ENCODE measurements at regions not wholly inside any gene's neighbourhood (a gene's known extent, or its start where the extent isn't known, plus 50 kb on each side); places are given as distances from the start of the nearest gene placed in this dataset.
"Not testable (repeated sequence)": the region's sequence is repeated elsewhere in the genome, so short reads cannot be mapped to it uniquely, and the experiment has no call there.

DNA sequence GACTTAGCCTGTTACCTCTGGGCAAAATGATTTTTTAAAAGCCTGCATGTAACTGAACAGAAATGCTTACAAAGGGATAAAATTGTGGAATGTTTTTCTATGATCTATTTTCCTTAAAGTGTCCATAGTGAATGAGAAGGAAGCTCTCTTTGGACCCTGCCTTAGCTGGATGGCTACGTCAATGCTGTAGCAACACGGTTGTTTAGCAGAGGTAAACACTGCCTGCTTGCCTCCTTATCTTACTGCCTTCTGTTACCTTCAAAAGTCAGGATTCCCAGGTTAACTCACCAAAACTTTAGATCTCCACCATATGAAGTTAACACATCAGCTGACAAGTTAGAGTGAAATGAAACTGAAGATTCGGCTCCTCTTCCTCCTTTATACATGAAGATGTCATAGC lies 402.6 kb downstream of the SAMD5 start:
- no peak for DNase-seq (ENCODE audit: low spot score)

DNA sequence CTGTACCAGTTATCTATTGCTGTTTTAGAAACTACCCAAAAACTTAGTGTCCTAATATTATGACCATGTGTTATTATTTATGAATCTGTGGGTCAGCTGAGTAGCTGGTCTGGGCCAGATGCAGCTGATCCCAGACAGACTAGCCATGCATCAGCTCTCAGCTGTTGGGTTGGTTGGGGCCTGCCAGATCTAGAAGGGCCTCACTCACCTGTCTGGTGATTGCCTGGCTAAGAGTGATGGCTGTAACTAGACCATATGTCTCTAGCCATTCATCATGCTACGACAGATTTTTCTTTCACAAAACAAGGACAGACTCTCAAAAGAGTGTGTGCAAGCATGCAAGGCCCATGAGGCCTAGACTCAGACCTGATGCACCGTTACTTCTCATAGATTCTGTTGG lies 403.2 kb downstream of the SAMD5 start:
- DNase-seq (ENCODE audit: low spot score), result no peak

DNA sequence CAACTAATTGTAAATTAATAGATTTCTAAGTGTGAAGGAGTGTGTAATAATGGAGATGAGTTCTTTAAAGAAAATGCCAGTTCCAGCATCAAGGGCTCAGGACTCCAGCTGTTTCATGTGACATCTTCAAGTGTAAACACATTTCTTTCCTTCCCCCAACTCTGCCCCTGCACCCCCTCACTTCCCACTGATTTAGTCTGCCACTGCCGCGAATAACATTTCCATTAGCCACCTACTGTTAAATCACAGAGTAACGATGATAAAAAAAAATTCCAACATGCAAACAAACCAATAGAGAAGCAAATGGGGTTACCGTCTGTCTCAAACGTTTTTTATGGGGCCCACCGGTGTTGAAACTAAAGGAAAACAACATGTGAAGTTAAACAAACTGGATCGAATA lies 414.3 kb downstream of the SAMD5 start:
- DNase-seq (ENCODE audit: low spot score), result no peak

GRCh38 chr6:147924598-147924997 lies 416.1 kb downstream of the SAMD5 start:
- no peak for DNase-seq (ENCODE audit: low spot score)

GRCh38 chr6:147925826-147926225 lies 416.8 kb upstream of the SASH1 start:
- no peak for DNase-seq (ENCODE audit: low spot score)

DNA sequence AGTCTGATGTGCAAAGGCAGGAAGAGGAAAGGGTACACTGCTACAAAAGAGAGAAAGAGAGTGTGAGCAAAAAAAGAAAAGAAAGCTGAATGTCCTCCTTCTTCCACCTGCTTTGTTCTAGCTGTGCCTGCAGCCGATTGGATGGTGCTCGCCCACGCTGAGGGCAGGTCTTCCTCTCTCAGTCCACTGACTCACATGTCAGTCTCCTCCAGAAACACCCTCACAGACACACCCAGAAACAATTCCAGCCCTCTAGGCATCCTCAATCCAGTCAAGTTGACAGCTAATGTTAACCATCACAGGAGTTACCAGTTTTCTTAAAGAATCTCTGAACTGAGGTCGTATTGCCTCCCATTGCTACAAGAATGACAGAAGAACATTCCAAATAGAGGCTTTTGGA lies 411.9 kb upstream of the SASH1 start:
- no peak for DNase-seq (ENCODE audit: low spot score)

DNA sequence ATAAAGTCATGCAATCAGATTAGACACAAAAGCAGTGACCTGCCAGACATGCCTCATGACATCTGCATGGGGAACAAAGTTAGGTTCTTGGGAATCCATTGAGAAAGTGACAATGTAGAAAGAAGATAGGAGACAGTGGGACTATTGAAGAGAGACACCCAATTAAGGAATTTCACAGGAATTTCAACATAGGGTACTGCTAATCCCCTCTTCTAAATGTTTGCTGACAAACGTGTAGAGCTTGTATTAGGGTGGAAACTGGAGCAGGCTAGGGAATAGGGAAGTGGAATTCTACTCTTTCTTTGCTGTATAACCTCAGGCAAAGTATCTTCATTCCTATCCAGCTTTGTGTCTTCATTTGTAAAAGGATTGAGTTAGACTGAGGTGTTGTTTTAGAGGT lies 409.4 kb upstream of the SASH1 start:
- DNase-seq (ENCODE audit: low spot score), result no peak

DNA sequence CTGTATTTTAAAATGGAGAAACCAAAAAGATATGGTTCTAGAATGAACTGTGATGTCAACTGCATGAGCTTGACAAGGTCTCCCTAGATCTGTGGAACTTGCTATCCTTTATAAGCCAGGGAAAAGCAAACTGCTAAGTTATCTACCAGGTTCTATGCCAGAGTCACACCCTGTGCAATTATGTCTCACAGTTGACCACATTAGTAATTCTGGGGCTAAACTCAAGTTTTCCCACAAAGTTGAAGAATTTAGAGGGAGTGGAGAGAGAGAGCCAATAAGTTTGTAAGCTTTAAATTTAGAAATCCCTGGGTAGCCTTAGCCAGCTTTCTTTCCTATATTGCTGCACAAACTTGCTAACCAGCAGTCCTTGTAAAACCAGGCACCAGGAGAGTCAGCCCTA lies 407.0 kb upstream of the SASH1 start:
- DNase-seq (ENCODE audit: low spot score), result no peak

GRCh38 chr6:147936703-147937470 lies 405.8 kb upstream of the SASH1 start:
- DNase-seq (ENCODE audit: low spot score), result no peak

GRCh38 chr6:147941143-147941542 lies 401.5 kb upstream of the SASH1 start:
- no peak for DNase-seq (ENCODE audit: low spot score)

- DNase-seq (ENCODE audit: low spot score), result no peak
These were observed 400.3 kb upstream of the SASH1 start for GRCh38 chr6:147942363-147942762.

GRCh38 chr6:147944122-147944521 lies 398.5 kb upstream of the SASH1 start:
- no peak for DNase-seq (ENCODE audit: low spot score)

DNA sequence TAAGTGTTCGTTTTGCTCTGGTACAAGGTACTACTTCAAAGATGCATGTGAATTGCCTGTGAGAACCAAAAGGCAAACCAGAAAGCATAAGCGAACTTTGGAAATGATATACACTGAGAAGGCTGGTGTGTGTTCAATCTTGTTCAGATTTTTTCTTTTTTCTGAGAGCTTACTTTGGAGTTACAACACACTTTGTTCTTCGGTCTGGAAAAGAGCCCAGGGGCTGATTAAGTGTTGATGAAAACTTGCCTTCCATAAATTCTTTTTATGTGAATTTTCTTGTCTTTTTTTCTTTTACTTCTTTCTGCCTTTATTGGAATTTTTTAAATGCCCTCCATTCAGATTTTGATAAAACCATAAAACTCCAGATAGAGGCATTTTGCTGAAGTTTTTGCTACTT lies 395.1 kb upstream of the SASH1 start:
- no peak for DNase-seq (ENCODE audit: low spot score)

GRCh38 chr6:147949981-147950622 lies 392.5 kb upstream of the SASH1 start:
- no peak for DNase-seq (ENCODE audit: low spot score)

- no peak for DNase-seq (ENCODE audit: low spot score)
These were observed 392.0 kb upstream of the SASH1 start for GRCh38 chr6:147950623-147950987.

DNA sequence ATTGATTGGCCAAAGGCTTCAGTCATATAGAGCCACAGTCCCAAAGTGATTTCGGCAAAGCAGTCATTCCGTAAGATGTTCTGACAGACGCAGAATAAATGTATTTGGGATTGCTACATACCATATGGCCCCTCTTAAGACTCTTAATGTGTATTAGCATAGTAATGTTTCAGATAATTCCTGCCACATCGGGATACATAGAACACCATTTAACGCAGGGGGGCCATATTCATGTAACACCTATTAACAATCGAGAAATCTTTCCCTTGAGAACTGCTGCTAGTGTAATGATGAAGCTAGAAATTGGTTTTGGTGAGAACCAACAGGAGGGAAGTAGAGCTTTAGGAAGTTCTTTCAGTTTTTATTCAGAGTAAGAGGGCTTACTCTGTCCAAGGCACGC lies 390.9 kb upstream of the SASH1 start:
- DNase-seq (ENCODE audit: low spot score), result no peak

DNA sequence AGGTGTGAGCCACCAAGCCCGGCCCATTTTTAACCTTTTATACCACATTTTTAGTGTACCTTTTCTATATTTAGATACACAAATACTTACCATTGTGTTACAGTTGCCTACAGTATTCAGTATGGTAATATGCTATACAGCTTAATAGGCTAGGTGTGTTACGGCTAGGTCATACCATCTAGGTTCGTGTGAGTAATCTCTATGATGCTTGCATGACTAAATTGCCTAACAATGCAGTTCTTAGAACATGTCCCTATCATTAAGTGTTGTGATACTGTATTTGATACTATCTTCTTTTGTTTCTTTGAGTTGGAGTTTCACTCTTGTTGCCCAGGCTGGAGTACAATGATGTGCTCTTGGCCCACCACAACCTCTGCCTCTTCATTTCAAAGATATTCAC lies 387.7 kb upstream of the SASH1 start:
- DNase-seq (ENCODE audit: low spot score), result no peak

DNA sequence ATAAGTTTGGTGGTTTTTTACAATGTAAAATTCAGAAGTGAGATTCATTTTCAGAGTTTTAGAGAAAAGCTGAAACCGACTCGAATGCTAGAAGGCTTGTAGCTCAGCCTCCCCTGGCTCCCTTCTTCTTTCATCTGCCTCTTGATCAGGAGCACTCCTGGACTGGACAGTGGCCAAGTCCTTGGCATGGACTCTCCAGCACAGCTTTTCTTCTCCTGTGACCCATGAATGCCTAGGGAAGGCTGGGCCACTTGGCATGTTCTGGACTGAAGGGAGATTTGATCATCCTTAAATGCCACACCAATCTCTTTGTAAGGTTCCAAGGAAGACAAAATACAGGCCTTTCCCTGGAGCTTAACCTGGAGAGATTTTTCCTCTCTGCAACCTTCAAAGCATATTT lies 384.0 kb upstream of the SASH1 start:
- no peak for DNase-seq (ENCODE audit: low spot score)

DNA sequence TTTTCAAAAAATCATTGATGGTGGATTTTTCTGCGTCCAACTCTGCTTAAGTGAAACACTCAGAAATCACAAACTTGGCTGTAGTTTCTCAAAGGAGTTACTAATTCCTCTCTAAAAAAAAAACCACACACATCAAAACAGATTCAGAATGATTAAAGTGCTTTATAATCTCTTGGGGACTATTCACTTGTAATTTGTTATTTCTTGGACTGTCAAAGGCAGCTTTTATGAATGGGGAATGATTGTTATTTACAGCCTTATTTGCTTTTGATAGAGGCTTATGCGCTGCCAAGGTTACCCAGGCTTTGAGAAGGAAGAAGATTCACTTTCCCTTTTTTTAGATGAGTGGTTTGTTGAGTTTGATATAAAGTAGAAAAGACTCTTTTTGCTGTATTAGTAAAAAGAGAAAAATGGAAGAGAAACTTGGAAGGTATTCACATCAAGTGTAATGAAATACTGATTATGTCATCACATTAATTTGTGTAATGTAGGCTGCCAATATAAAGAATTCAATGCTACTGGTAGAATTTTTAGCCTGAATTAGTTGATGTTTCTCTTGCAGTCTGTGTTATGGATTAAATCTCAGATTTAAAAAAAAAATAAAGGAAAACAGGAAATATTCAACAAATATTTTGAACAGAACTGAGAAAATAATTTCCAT lies 381.0 kb upstream of the SASH1 start:
- no peak for DNase-seq (ENCODE audit: low spot score)

- DNase-seq (ENCODE audit: low spot score), result not testable (repeated sequence)
These were observed 377.2 kb upstream of the SASH1 start for GRCh38 chr6:147965448-147965847.

DNA sequence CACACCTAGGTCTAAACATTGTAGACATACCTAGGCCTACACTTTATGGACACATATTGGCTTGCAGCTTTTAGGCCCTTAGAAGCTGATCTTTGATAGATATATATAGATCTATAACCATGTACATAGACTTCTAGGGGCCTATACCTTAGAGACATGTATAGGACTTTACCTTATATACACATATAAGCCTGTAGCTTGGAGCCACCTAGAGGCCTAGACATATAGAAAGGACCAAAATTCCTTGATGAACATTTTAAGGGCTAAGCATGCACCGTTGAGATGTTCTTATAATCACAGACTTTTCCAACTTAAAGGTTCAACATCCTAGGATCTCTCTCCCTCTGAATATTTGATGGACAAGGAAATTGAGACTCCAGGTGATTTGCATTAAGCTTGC lies 371.7 kb upstream of the SASH1 start:
- DNase-seq (ENCODE audit: low spot score), result no peak

DNA sequence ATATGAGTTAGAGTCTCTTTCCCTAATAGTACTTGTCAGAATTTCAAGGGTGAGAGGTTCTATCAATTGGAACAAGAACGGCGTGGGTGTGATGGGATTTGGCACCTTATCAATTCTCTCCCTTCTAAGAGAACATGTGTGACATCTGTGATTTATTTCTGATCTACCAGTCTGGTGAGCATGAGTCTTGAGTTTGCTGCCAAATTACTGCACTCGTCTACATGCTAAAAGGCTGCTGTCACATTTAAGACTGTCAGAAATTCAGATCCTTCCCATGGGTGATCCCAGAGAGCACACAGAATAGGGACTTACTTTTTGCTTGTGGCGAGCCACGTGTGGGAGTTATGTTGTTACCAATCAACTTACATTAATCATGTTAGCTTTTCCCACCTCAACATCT lies 370.2 kb upstream of the SASH1 start:
- DNase-seq (ENCODE audit: low spot score), result no peak

GRCh38 chr6:147973806-147974205 lies 368.8 kb upstream of the SASH1 start:
- no peak for DNase-seq (ENCODE audit: low spot score)

GRCh38 chr6:147974376-147974775 lies 368.3 kb upstream of the SASH1 start:
- DNase-seq (ENCODE audit: low spot score), result no peak
